H1 (cell line): ENCODE measurements at regions not wholly inside any gene's neighbourhood (a gene's known extent, or its start where the extent isn't known, plus 50 kb on each side); places are given as distances from the start of the nearest gene placed in this dataset.
A peak's percentile ranks its signal among the peaks of the same experiment; 100 is the strongest.

Experiments
- CTCF ChIA-PET: fragments of 300-600 bp; sonication (Branson Sonifier 250); formaldehyde crosslinking; loops from one replicate; lab custom pipeline; 2021; ENCODE audit not compliant: partially characterized antibody; lab: Charles Lee
- POLR2A ChIA-PET: fragments of 300-600 bp; sonication (Branson Sonifier 250); formaldehyde crosslinking; loops from one replicate; lab custom pipeline; 2021; ENCODE audit warnings: inconsistent platforms; ENCODE audit not compliant: partially characterized antibody; lab: Charles Lee
- DNase-seq, 2 experiments: peaks; one replicate each; pipeline versions ENCODE4 v3.0.0 to v3.0.0-alpha.2; 2010 to 2022; ENCODE audit warnings: low spot score in 2 of 2, low read depth in 1 of 2, mixed read lengths in 1 of 2
- FAIRE-seq: peaks from 2 replicates; lab custom pipeline; 2011; peaks lifted over from hg19 to GRCh38; lab: Jason Lieb, UNC
- H2AFZ ChIP-seq: 2 replicates; pipeline ENCODE4 v1.8.1; 2012; ENCODE audit warnings: low read length, inconsistent platforms
- H2AK5ac ChIP-seq: 2 replicates; pipeline ENCODE4 v1.6.1; 2013; ENCODE audit warnings: low read depth, low read length
- H2BK120ac ChIP-seq: replicated peaks from 2 replicates; pipeline ENCODE3; 2013; ENCODE audit warnings: low read depth, low read length, inconsistent platforms
- H2BK12ac ChIP-seq: 2 replicates; pipeline ENCODE4 v1.6.1; 2013; ENCODE audit warnings: low read depth, low read length
- H2BK15ac ChIP-seq: 2 replicates; pipeline ENCODE4 v1.6.1; 2013; ENCODE audit warnings: low read length
- H2BK20ac ChIP-seq: 2 replicates; pipeline ENCODE4 v1.6.1; 2013; ENCODE audit warnings: low read length
- H2BK5ac ChIP-seq: 2 replicates; pipeline ENCODE4 v1.6.1; 2013; ENCODE audit warnings: low read depth, low read length
- H3K14ac ChIP-seq: 2 replicates; pipeline ENCODE4 v1.6.1; 2013; ENCODE audit warnings: inconsistent platforms; ENCODE audit not compliant: insufficient read length
- H3K18ac ChIP-seq: 2 replicates; pipeline ENCODE4 v1.6.1; 2013; ENCODE audit warnings: low read length; ENCODE audit errors: extremely low read depth
- H3K23ac ChIP-seq: 2 replicates; pipeline ENCODE4 v1.6.1; 2013; ENCODE audit warnings: inconsistent platforms; ENCODE audit not compliant: insufficient read length
- H3K23me2 ChIP-seq: 2 replicates; pipeline ENCODE4 v1.6.1; 2013; ENCODE audit warnings: low read depth, low read length
- H3K27ac ChIP-seq: 2 replicates; pipeline ENCODE4 v1.6.1; 2011; ENCODE audit warnings: low read depth, low read length, inconsistent platforms
- H3K27me3 ChIP-seq, 4 experiments: replicated peaks in 1 of 4; 1 replicate in 1 of 4; 2 replicates in 3 of 4; pipeline versions ENCODE4 v1.6.1 to v1.8.1; 2011 to 2013; ENCODE audit warnings: low read length in 3 of 4, mild to moderate bottlenecking in 3 of 4, inconsistent platforms in 2 of 4, mixed read lengths in 2 of 4, moderate library complexity in 1 of 4; ENCODE audit not compliant: control insufficient read depth in 3 of 4, insufficient read depth in 3 of 4; ENCODE audit errors: extremely low read depth in 1 of 4
- H3K36me3 ChIP-seq, 4 experiments: 2 replicates each; pipeline versions ENCODE4 v1.6.1 to v1.8.1; 2011 to 2013; ENCODE audit warnings: mild to moderate bottlenecking in 4 of 4, low read length in 3 of 4, moderate library complexity in 2 of 4, control low read depth in 1 of 4, inconsistent platforms in 1 of 4; ENCODE audit not compliant: insufficient read depth in 4 of 4, control insufficient read depth in 2 of 4
- H3K4ac ChIP-seq: replicated peaks from 2 replicates; pipeline ENCODE3; 2013; ENCODE audit warnings: low read length, low read depth, mixed read lengths, inconsistent platforms; ENCODE audit not compliant: insufficient read length
- H3K4me1 ChIP-seq, 4 experiments: replicated peaks in 1 of 4; 1 replicate in 1 of 4; 2 replicates in 3 of 4; pipeline versions ENCODE4 v1.6.1 to v1.8.1; 2011 to 2013; ENCODE audit warnings: low read length in 3 of 4, inconsistent platforms in 2 of 4, mixed read lengths in 1 of 4; ENCODE audit not compliant: insufficient read depth in 4 of 4, control insufficient read depth in 3 of 4
- H3K4me2 ChIP-seq, 2 experiments: 2 replicates each; pipeline versions ENCODE4 v1.6.1 to v1.8.1; 2011 to 2013; ENCODE audit warnings: low read depth in 2 of 2, low read length in 2 of 2, control low read depth in 1 of 2, inconsistent platforms in 1 of 2, mild to moderate bottlenecking in 1 of 2; ENCODE audit not compliant: insufficient read depth in 1 of 2
- H3K4me3 ChIP-seq, 4 experiments: fragments of 200-600, 300-600 bp in 1 of 4; sonication (generic), shearing (Covaris generic), sonication (Bioruptor Twin) in 1 of 4; 2 replicates each; pipeline versions ENCODE4 v1.5.1 to v1.8.1; 2011 to 2016; ENCODE audit warnings: low read length in 4 of 4, low read depth in 3 of 4, control low read depth in 2 of 4, inconsistent platforms in 2 of 4, mild to moderate bottlenecking in 2 of 4, mixed read lengths in 1 of 4, moderate library complexity in 1 of 4; ENCODE audit not compliant: insufficient read depth in 2 of 4; ENCODE audit errors: extremely low read depth in 1 of 4
- H3K56ac ChIP-seq: replicated peaks from 2 replicates; pipeline ENCODE3; 2013; ENCODE audit warnings: low read depth, mild to moderate bottlenecking, mixed read lengths, low read length, inconsistent platforms; ENCODE audit not compliant: insufficient read length
- H3K79me1 ChIP-seq: 2 replicates; pipeline ENCODE4 v1.6.1; 2013; ENCODE audit warnings: low read depth, low read length, control low read depth
- H3K79me2 ChIP-seq, 2 experiments: 2 replicates each; pipeline versions ENCODE4 v1.6.1 to v1.8.1; 2012 to 2013; ENCODE audit warnings: low read length in 2 of 2, mild to moderate bottlenecking in 2 of 2, inconsistent platforms in 1 of 2; ENCODE audit not compliant: insufficient read depth in 2 of 2, control insufficient read depth in 1 of 2
- H3K9ac ChIP-seq, 4 experiments: replicated peaks in 1 of 4; 1 replicate in 1 of 4; 2 replicates in 3 of 4; pipeline versions ENCODE4 v1.6.1 to v1.8.1; 2011 to 2013; ENCODE audit warnings: low read depth in 3 of 4, low read length in 3 of 4, control low read depth in 2 of 4, mild to moderate bottlenecking in 2 of 4, moderate library complexity in 2 of 4, inconsistent platforms in 1 of 4; ENCODE audit errors: extremely low read depth in 1 of 4
- H3K9me3 ChIP-seq, 2 experiments: 2 replicates each; pipeline versions ENCODE4 v1.6.1 to v1.8.1; 2012 to 2013; ENCODE audit warnings: mild to moderate bottlenecking in 2 of 2, moderate library complexity in 2 of 2, control low read depth in 1 of 2, inconsistent platforms in 1 of 2, low read depth in 1 of 2, low read length in 1 of 2, mixed read lengths in 1 of 2; ENCODE audit not compliant: insufficient read depth in 2 of 2
- H4K20me1 ChIP-seq, 2 experiments: replicated peaks in 1 of 2; 2 replicates each; pipeline versions ENCODE3 to v1.8.1; 2011 to 2013; ENCODE audit warnings: inconsistent platforms in 2 of 2, low read length in 2 of 2, mild to moderate bottlenecking in 1 of 2; ENCODE audit not compliant: insufficient read depth in 2 of 2, control insufficient read depth in 1 of 2
- H4K5ac ChIP-seq: 2 replicates; pipeline ENCODE4 v1.6.1; 2013; ENCODE audit warnings: low read length, low read depth, mixed read lengths, inconsistent platforms; ENCODE audit not compliant: insufficient read length
- H4K8ac ChIP-seq: 2 replicates; pipeline ENCODE4 v1.8.0; 2013; ENCODE audit warnings: mild to moderate bottlenecking, moderate library complexity, low read length, inconsistent platforms; ENCODE audit not compliant: insufficient read depth; ENCODE audit errors: extremely low read depth
- H4K91ac ChIP-seq: replicated peaks from 2 replicates; pipeline ENCODE3; 2013; ENCODE audit warnings: low read length, mixed read lengths, inconsistent platforms; ENCODE audit not compliant: insufficient read length
- CTCF ChIP-seq, 3 experiments: IDR thresholded peaks; 1 replicate in 2 of 3; 2 replicates in 1 of 3; pipeline versions ENCODE4 v1.5.1 to v1.6.1; 2011; ENCODE audit warnings: low read length in 3 of 3, mild to moderate bottlenecking in 3 of 3, inconsistent platforms in 2 of 3, low read depth in 1 of 3, moderate library complexity in 1 of 3; ENCODE audit not compliant: insufficient read depth in 1 of 3; ENCODE audit errors: control extremely low read depth in 1 of 3
- SP2 ChIP-seq: IDR thresholded peaks from 2 replicates; pipeline ENCODE4 v1.6.1; 2012; ENCODE audit warnings: mild to moderate bottlenecking, low read length, inconsistent platforms
- WGBS, 2 experiments: shearing (Covaris generic) in 1 of 2; methylation state at CpG; one replicate each; pipeline versions ENCODE4 v1.1.6 to v1.1.7; 2013 to 2015; ENCODE audit warnings: low lambda C conversion rate in 2 of 2, mixed read lengths in 2 of 2, inconsistent platforms in 1 of 2, low coverage in 1 of 2, missing lambda C conversion rate in 1 of 2; ENCODE audit not compliant: insufficient replicate concordance in 2 of 2, insufficient coverage in 1 of 2, insufficient read length in 1 of 2; ENCODE audit errors: extremely low coverage in 1 of 2, missing lambda C conversion rate in 1 of 2; 5-methylcytosine and 5-hydroxymethylcytosine counted together

- CTCF ChIA-PET = interaction anchor here (0.7 kb wide), 1 partner anchor 1431 kb away, joined by 3 read pairs; no protein-coding TSS in a partner anchor
- Histone ChIP-seq H3K4me3 (no peak overlapping the region), H2BK12ac (0 out of 2 replicates have a peak overlapping the region, but pooled peaks have one; percentile 3), H3K36me3 (no peaks in the 10 kb centered on the region), H3K4me2 (no peak overlapping the region), H4K20me1 (no peaks in the 10 kb centered on the region), H4K8ac (no peak overlapping the region), H2BK120ac (no peak overlapping the region), H2BK5ac (no peak overlapping the region), H3K14ac (no peak overlapping the region), H3K23ac (no peak overlapping the region), H2BK15ac (peak overlapping the region; percentile 49; the same call in 1 of the 2 replicates), H3K9ac (no peak overlapping the region), H3K27me3 (no peaks in the 10 kb centered on the region), H2AFZ (0 out of 2 replicates have a peak overlapping the region, but pooled peaks have one; percentile 49), H3K4me1 (peaks cover 0 to 16% (median 11%) of the 10 kb centered on the region in 4 experiments; a peak in 5 of 7 replicates), H2AK5ac (no peak overlapping the region), H3K56ac (no peak overlapping the region), H3K79me2 (no peaks in the 10 kb centered on the region), H3K18ac (no peak overlapping the region), H4K5ac (no peak overlapping the region), H3K27ac (no peak overlapping the region), H4K91ac (peak overlapping the region; percentile 15), H3K79me1 (no peaks in the 10 kb centered on the region), H2BK20ac (peak overlapping the region; percentile 13; the same call in 1 of the 2 replicates), H3K4ac (no peak overlapping the region), H3K9me3 (no peaks in the 10 kb centered on the region), H3K23me2 (no peaks in the 10 kb centered on the region; the same call in 1 of the 2 replicates)
- 90% methylated on average over 5 of the region's 5 CpGs; no CpG with 5 or more reads in 1 of the 2 experiments for WGBS, 2 experiments
- FAIRE-seq (no peak), DNase-seq (no peak)
- TF ChIP-seq SP2 = no peak
- TF ChIP-seq CTCF (IDR thresholded peaks at IDR 0.05; ENCODE audit: control extremely low read depth in 1 of 3, insufficient read depth in 1 of 3, low read depth in 1 of 3, low read length in 3 of 3) = peak in 1 of 3 experiments; percentile 25; a peak in 1 of 4 replicates
- POLR2A ChIA-PET = no interaction called here
Observed at GRCh38 chr5:166433679-166434078, 1857.8 kb upstream of the WWC1 start.
